Upper lobe of left lung (tissue), 4 donors: ENCODE measurements at regions not wholly inside any gene's neighbourhood (a gene's known extent, or its start where the extent isn't known, plus 50 kb on each side); places are given as distances from the start of the nearest gene placed in this dataset.
"Not testable (repeated sequence)": the region's sequence is repeated elsewhere in the genome, so short reads cannot be mapped to it uniquely, and the experiment has no call there.

Experiments
- POLR2A ChIP-seq, 4 donors: fragments of 450-650 bp; IDR thresholded peaks; one replicate each; pipeline ENCODE4 v1.5.1; 2016 to 2017; ENCODE audit warnings: antibody characterized with exemption in 4 of 4, mild to moderate bottlenecking in 2 of 4
- TF ChIP-seq, protein P1 (sequence below), 6 experiments: fragments of 450-650 bp in 4 of 6; fragments of 200-600 bp in 2 of 6; sonication (generic) in 2 of 6; IDR thresholded peaks; one replicate each; pipeline ENCODE4 v1.5.1; 2016 to 2019; ENCODE audit warnings: antibody characterized with exemption in 6 of 6

DNA sequence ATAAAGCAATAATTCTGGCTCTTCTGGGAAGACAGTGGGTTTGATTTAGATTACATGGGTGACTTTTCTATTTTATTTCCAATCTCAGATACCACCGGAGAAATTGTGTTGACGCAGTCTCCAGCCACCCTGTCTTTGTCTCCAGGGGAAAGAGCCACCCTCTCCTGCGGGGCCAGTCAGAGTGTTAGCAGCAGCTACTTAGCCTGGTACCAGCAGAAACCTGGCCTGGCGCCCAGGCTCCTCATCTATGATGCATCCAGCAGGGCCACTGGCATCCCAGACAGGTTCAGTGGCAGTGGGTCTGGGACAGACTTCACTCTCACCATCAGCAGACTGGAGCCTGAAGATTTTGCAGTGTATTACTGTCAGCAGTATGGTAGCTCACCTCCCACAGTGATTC lies 1347.6 kb downstream of the RPIA start:
- TF ChIP-seq POLR2A (IDR thresholded peaks at IDR 0.05), result not testable (repeated sequence)
- TF ChIP-seq, protein P1, sequence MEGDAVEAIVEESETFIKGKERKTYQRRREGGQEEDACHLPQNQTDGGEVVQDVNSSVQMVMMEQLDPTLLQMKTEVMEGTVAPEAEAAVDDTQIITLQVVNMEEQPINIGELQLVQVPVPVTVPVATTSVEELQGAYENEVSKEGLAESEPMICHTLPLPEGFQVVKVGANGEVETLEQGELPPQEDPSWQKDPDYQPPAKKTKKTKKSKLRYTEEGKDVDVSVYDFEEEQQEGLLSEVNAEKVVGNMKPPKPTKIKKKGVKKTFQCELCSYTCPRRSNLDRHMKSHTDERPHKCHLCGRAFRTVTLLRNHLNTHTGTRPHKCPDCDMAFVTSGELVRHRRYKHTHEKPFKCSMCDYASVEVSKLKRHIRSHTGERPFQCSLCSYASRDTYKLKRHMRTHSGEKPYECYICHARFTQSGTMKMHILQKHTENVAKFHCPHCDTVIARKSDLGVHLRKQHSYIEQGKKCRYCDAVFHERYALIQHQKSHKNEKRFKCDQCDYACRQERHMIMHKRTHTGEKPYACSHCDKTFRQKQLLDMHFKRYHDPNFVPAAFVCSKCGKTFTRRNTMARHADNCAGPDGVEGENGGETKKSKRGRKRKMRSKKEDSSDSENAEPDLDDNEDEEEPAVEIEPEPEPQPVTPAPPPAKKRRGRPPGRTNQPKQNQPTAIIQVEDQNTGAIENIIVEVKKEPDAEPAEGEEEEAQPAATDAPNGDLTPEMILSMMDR (IDR thresholded peaks at IDR 0.05), result not testable (repeated sequence)
